Motor neuron (in vitro differentiated cells): ENCODE measurements at regions not wholly inside any gene's neighbourhood (a gene's known extent, or its start where the extent isn't known, plus 50 kb on each side); places are given as distances from the start of the nearest gene placed in this dataset.
"Not testable (repeated sequence)": the region's sequence is repeated elsewhere in the genome, so short reads cannot be mapped to it uniquely, and the experiment has no call there.

Experiments
- ATAC-seq, 8 experiments: fragments of 200-7000 bp; cut with Tn5 transposase; replicated peaks in 6 of 8; 2 replicates each; pipeline ENCODE4 v1.8.0; 2021; ENCODE audit warnings: mild to moderate bottlenecking in 8 of 8, moderate library complexity in 8 of 8
- H3K27ac ChIP-seq, 2 donors: fragments of 250-450 bp; sonication (Bioruptor Pico); 2 replicates each; pipeline ENCODE4 v1.9.0; 2021; ENCODE audit warnings: antibody characterized with exemption in 2 of 2, mild to moderate bottlenecking in 2 of 2, moderate library complexity in 1 of 2
- H3K4me1 ChIP-seq, 2 donors: fragments of 250-450 bp; sonication (Bioruptor Pico); replicated peaks in 1 of 2; 2 replicates each; pipeline ENCODE4 v1.6.1; 2021; ENCODE audit warnings: antibody characterized with exemption in 2 of 2, mild to moderate bottlenecking in 2 of 2, moderate library complexity in 1 of 2
- H3K4me3 ChIP-seq, 5 donors: fragments of 250-450 bp; sonication (Bioruptor Pico); 2 replicates each; pipeline ENCODE4 v1.9.0; 2021; ENCODE audit warnings: antibody characterized with exemption in 5 of 5, mild to moderate bottlenecking in 5 of 5, moderate library complexity in 4 of 5
- WGBS, 10 experiments: fragments of 450-650 bp; shearing (Covaris generic); methylation state at CpG; one replicate each; pipeline ENCODE4 v1.0.0; 2022; 5-methylcytosine and 5-hydroxymethylcytosine counted together
- in situ Hi-C, 9 experiments: fragments of 400-800 bp; cut with MboI; loops; one replicate each; pipeline ENCODE4 v1.15.0; 2021; ENCODE audit warnings: low sequenced_read_pairs in 9 of 9, low pct_unique_long_range_greater_than_20kb in 2 of 9; ENCODE audit not compliant: unreplicated experiment in 9 of 9

GRCh38 chrY:18599606-18600005 is 53.1 kb downstream of the HSFY1 start:
- H3K4me3 ChIP-seq, ATAC-seq, H3K27ac ChIP-seq, in situ Hi-C loops, H3K4me1 ChIP-seq: not testable (repeated sequence)
- WGBS, 10 experiments, result no CpG with 5 or more reads among the region's 5 CpGs

DNA sequence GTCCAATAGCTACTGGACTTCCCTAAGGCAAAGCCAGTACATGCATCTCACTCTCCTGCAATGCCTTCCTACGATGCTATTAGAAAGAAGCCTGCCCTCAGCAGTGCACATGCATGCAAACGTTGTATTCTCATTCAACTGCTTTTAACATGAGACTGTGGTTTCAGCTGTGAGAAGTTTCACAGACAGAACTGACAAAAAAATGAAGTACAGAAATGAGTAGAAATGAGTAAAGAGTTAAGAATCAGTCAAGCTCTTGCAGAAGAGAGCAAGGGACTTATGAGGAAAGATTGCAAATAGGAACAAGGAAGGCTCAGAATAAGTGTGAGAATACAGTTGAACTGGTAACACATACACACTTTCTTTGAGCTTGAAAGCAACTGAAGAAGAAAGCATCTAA is 54.8 kb downstream of the HSFY1 start:
- H3K4me1 ChIP-seq, H3K4me3 ChIP-seq, H3K27ac ChIP-seq, ATAC-seq, in situ Hi-C loops: not testable (repeated sequence)
- WGBS, 10 experiments, result no CpG with 5 or more reads among the region's 2 CpGs

DNA sequence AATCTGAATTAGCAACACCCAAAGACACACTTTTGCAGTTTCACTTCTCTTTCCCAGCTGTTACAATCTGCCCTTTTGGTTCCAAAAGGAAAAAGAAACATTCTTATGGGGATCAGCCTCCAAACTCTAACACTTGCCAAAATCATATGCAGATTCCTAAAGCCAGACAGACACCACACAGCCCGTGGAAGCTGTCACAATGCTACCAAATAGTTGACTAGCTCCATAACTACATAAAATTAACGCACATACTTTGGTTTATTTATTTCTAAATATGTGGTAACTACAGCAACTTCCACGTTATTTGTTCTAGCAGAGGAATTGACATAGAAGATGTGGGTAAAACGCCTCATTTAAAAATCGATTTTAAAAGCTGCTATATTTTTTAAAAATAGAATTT is 59.7 kb downstream of the HSFY1 start:
- H3K4me1 ChIP-seq, in situ Hi-C loops, H3K27ac ChIP-seq, H3K4me3 ChIP-seq: not testable (repeated sequence)
- no CpG with 5 or more reads among the region's 5 CpGs for WGBS, 10 experiments
- ATAC-seq, result peak in 4 of 8 experiments; percentile 10 to 69 (median 49)

GRCh38 chrY:18608205-18608604 is 61.7 kb downstream of the HSFY1 start:
- no CpG with 5 or more reads among the region's 4 CpGs for WGBS, 10 experiments
- ATAC-seq, result peak in 2 of 8 experiments; percentile 19 to 46
- H3K4me1 ChIP-seq, H3K27ac ChIP-seq, H3K4me3 ChIP-seq, in situ Hi-C loops: not testable (repeated sequence)

GRCh38 chrY:18615809-18616208 is 69.3 kb downstream of the HSFY1 start:
- peak in 2 of 8 experiments; percentile 28 to 83 for ATAC-seq
- H3K4me3 ChIP-seq, H3K27ac ChIP-seq, in situ Hi-C loops, H3K4me1 ChIP-seq: not testable (repeated sequence)
- WGBS, 10 experiments, result no CpG with 5 or more reads among the region's 1 CpG

DNA sequence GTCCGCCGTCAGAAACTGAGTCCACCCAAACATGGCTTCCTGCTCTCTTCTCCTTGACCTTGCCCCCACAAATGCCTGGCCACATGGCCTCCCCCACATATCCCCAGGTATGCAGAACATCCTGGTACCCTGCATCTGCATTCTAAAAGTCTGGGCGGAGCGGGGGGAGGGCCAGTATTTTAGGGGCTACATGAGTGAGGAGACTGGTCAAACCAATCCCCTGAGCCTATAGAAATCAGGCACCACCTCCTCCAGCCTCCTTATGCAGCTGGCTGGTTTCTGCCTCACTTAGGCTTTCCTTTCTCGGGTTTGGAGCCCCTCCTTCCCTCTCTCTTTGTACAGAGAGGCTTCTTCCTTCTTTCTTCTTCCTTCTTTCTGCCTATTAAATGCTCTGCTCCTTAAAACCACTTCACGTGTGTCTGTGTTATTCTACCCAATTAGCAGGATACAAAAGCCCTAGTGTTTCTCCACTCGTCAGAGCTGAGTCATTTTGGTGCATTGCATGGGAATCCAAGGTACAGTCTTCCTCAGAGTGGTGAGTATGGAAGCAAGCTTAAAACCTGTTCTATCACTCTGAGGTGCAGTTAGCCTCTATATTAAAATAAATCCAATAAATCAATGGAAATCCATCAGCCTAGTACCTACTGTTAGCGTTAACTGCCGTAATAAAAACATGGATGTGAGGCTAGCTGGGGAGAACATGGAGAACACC is 83.4 kb downstream of the HSFY1 start:
- H3K27ac ChIP-seq, H3K4me1 ChIP-seq, ATAC-seq, in situ Hi-C loops, H3K4me3 ChIP-seq: not testable (repeated sequence)
- WGBS, 10 experiments, result no CpG with 5 or more reads among the region's 9 CpGs

GRCh38 chrY:18630571-18630970 is 84.1 kb downstream of the HSFY1 start:
- H3K27ac ChIP-seq, in situ Hi-C loops, H3K4me1 ChIP-seq, H3K4me3 ChIP-seq: not testable (repeated sequence)
- WGBS, 10 experiments, result no CpG with 5 or more reads among the region's 3 CpGs
- peak in 1 of 8 experiments; percentile 55 for ATAC-seq

DNA sequence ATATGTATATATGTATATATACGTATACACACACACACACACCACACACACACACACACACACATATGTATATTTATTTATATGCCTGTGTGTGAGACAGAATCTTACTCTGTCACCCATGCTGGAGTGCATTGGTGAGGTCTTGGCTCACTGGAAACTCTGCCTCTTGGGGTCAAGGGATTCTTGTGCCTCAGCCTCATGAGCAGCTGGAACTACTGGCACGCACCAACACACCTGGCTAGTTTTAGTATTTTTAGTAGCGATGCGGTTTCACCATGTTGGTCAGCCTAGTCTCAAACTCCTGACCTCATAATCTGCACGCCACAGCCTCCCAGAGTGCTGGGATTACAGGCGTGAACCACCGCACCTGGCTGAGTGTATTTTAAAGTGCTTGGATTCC is 85.1 kb downstream of the HSFY1 start:
- ATAC-seq, H3K4me3 ChIP-seq, H3K4me1 ChIP-seq, H3K27ac ChIP-seq, in situ Hi-C loops: not testable (repeated sequence)
- no CpG with 5 or more reads among the region's 7 CpGs for WGBS, 10 experiments

- H3K4me3 ChIP-seq, result no peak overlapping the region
- 100% methylated on average over 1 of the region's 2 CpGs; no CpG with 5 or more reads in 6 of the 10 experiments for WGBS, 10 experiments
- H3K27ac ChIP-seq, result no peak overlapping the region
- in situ Hi-C loops, result no loop called here
- H3K4me1 ChIP-seq, result no peaks in the 10 kb centered on the region
- ATAC-seq, result peak in 2 of 8 experiments; percentile 56 to 61
Measured at GRCh38 chrY:18650746-18651145, 104.2 kb downstream of the HSFY1 start.

DNA sequence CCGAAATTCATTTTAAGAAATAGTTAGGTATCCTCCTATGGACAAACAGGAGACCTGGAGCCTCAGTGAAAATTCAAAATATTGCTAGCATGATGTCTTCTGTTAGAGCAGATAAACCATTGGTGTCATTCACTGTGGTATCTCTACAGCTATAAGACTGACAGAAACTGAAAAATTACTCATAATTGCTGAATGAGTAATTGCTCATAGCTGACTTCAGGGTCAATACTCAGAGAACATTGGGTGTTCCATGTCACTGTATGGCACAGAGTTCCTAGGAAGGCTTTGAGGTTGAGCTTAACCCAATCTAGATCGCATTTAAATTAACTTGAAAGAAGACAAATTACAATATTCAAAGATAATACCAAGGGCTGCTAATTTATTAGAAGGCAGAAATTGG is 109.0 kb downstream of the HSFY2 start:
- in situ Hi-C loops, result no loop called here
- ATAC-seq, result no peak
- no peak overlapping the region for H3K4me3 ChIP-seq
- no peak overlapping the region for H3K27ac ChIP-seq
- WGBS, 10 experiments, result 0 to 100% (median 25%) methylated on average over 1 to 2 of the region's 2 CpGs; no CpG with 5 or more reads in 4 of the 10 experiments
- H3K4me1 ChIP-seq, result no peaks in the 10 kb centered on the region

GRCh38 chrY:18669790-18670189 is 103.7 kb downstream of the HSFY2 start:
- in situ Hi-C loops, result no loop called here
- ATAC-seq, result peak in 4 of 8 experiments; percentile 23 to 55 (median 36)
- 0% methylated on average over 2 to 4 of the region's 6 CpGs; no CpG with 5 or more reads in 7 of the 10 experiments for WGBS, 10 experiments

GRCh38 chrY:18671970-18672369 is 101.6 kb downstream of the HSFY2 start:
- in situ Hi-C loops, result no loop called here
- 70 to 74% methylated on average over 3 of the region's 4 CpGs; no CpG with 5 or more reads in 8 of the 10 experiments for WGBS, 10 experiments
- ATAC-seq, result peak in 1 of 8 experiments; percentile 57

More at GRCh38 chrY:18669790-18670189, 103.7 kb downstream of the HSFY2 start:
- Histone ChIP-seq H3K4me1 (no peaks in the 10 kb centered on the region), H3K4me3 (no peak overlapping the region), H3K27ac (no peak overlapping the region)

DNA sequence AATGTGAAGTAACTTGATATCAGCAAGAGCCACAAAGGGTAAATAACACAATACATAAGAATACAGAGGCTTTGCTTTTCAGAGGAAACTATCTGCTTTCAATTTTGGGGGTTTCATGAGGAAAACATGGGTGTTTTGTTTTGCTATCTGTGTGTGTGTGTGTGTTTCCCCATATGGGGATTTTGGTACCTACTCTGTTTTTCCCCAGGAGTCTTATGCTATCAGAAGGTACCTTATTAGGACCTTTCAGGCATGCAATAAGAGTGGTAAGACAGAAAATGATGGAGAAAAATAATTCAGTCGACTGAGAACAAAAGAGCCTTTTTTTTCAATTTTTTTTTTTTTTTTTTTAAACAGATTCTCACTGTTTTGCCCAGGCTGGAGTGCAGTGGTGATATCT is 87.5 kb downstream of the HSFY2 start:
- H3K4me3 ChIP-seq, in situ Hi-C loops, ATAC-seq, H3K27ac ChIP-seq, H3K4me1 ChIP-seq: not testable (repeated sequence)
- no CpG with 5 or more reads among the region's 1 CpG for WGBS, 10 experiments

More at GRCh38 chrY:18671970-18672369, 101.6 kb downstream of the HSFY2 start:
- Histone ChIP-seq H3K4me3 (no peak overlapping the region), H3K27ac (no peak overlapping the region), H3K4me1 (no peaks in the 10 kb centered on the region)

DNA sequence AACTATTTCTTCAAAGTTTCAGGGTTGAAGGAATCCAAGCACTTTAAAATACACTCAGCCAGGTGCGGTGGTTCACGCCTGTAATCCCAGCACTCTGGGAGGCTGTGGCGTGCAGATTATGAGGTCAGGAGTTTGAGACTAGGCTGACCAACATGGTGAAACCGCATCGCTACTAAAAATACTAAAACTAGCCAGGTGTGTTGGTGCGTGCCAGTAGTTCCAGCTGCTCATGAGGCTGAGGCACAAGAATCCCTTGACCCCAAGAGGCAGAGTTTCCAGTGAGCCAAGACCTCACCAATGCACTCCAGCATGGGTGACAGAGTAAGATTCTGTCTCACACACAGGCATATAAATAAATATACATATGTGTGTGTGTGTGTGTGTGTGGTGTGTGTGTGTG is 85.2 kb downstream of the HSFY2 start:
- H3K4me1 ChIP-seq, H3K4me3 ChIP-seq, H3K27ac ChIP-seq, ATAC-seq, in situ Hi-C loops: not testable (repeated sequence)
- WGBS, 10 experiments, result no CpG with 5 or more reads among the region's 6 CpGs
